MCF 10A (cell line): ENCODE measurements at regions not wholly inside any gene's neighbourhood (a gene's known extent, or its start where the extent isn't known, plus 50 kb on each side); places are given as distances from the start of the nearest gene placed in this dataset.

Source experiments
- BruUV-seq: library from RNA; stranded (reverse); fragments of 400-500 nt; replicated peaks from 2 replicates; lab custom pipeline; 2021; lab: Mats Ljungman, UMichigan
- CTCF ChIA-PET: fragments of 300-600 bp; sonication (Branson Sonifier 250); formaldehyde crosslinking; extraction: SDS; loops from one replicate; lab custom pipeline; 2021; ENCODE audit warnings: antibody characterized with exemption, inconsistent platforms; lab: Yijun Ruan, JAX
- POLR2A ChIA-PET: fragments of 300-600, 350-650 bp; sonication (Branson Sonifier 250); formaldehyde crosslinking; extraction: SDS; loops from one replicate; lab custom pipeline; 2020; ENCODE audit warnings: antibody characterized with exemption, inconsistent platforms; lab: Yijun Ruan, JAX
- DNase-seq: peaks from one replicate; pipeline ENCODE4 v3.0.0-alpha.2; 2018; ENCODE audit not compliant: unreplicated experiment
- H3K27ac Mint-ChIP-seq: one replicate; pipeline ENCODE4 v1.8.0; 2022; ENCODE audit warnings: mild to moderate bottlenecking, low read depth, mixed read lengths; ENCODE audit not compliant: unreplicated experiment
- H3K27me3 Mint-ChIP-seq: one replicate; pipeline ENCODE4 v1.8.0; 2022; ENCODE audit warnings: mixed read lengths; ENCODE audit not compliant: insufficient read depth, unreplicated experiment
- H3K36me3 Mint-ChIP-seq: one replicate; pipeline ENCODE4 v1.8.0; 2022; ENCODE audit warnings: mild to moderate bottlenecking, moderate library complexity, mixed read lengths; ENCODE audit not compliant: insufficient read depth, unreplicated experiment
- H3K4me1 Mint-ChIP-seq: one replicate; pipeline ENCODE4 v1.8.0; 2022; ENCODE audit warnings: mixed read lengths; ENCODE audit not compliant: insufficient read depth, unreplicated experiment
- H3K4me3 Mint-ChIP-seq: one replicate; pipeline ENCODE4 v1.8.0; 2022; ENCODE audit warnings: mild to moderate bottlenecking, moderate library complexity, mixed read lengths; ENCODE audit not compliant: unreplicated experiment
- H3K9me3 Mint-ChIP-seq: one replicate; pipeline ENCODE4 v1.8.0; 2022; ENCODE audit warnings: mixed read lengths; ENCODE audit not compliant: unreplicated experiment
- intact Hi-C: fragments of 100-400 bp; cut with micrococcal nuclease; formaldehyde crosslinking; loops from 2 replicates; pipeline ENCODE4 v1.14.1; 2022
- TF ChIP-seq, protein P1 (sequence below): fragments of 200-600 bp; IDR thresholded peaks from one replicate; pipeline ENCODE4 v1.8.0; 2022; ENCODE audit warnings: antibody characterized with exemption, mild to moderate bottlenecking; ENCODE audit not compliant: unreplicated experiment

DNA sequence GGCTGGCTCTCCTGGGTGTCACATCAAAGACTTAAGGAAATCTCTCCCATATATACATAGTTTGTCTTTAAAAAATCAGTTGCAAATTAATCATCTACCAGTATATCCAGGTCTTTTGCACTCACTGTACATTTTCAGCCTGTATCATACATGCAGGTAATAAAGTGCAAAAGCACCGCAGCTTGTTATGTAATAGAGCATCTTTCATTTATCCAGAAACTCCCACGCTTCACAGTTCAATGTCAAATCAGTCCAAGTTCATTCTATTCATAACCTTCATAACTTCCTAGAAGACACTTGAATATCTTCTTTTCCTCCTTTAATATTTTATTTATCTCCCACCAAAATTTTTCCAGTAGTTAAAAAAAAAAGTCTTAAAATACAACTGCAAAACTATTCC is 89.6 kb upstream of the KCTD1 start:
- no TSS peak for BruUV-seq
- Mint-ChIP-seq H3K9me3 (no peaks in the 10 kb centered on the region), H3K4me3 (no peak overlapping the region), H3K27ac (no peak overlapping the region), H3K27me3 (no peaks in the 10 kb centered on the region), H3K4me1 (no peaks in the 10 kb centered on the region), H3K36me3 (no peaks in the 10 kb centered on the region)
- intact Hi-C loops, result no loop called here
- DNase-seq, result no peak
- ChIA-PET CTCF (interaction anchor here (0.6 to 0.7 kb wide), 3 partner anchors 129 to 245 kb away, joined by 3 to 4 read pairs (median 3); no protein-coding TSS in a partner anchor), POLR2A (no interaction called here)
- TF ChIP-seq, protein P1, sequence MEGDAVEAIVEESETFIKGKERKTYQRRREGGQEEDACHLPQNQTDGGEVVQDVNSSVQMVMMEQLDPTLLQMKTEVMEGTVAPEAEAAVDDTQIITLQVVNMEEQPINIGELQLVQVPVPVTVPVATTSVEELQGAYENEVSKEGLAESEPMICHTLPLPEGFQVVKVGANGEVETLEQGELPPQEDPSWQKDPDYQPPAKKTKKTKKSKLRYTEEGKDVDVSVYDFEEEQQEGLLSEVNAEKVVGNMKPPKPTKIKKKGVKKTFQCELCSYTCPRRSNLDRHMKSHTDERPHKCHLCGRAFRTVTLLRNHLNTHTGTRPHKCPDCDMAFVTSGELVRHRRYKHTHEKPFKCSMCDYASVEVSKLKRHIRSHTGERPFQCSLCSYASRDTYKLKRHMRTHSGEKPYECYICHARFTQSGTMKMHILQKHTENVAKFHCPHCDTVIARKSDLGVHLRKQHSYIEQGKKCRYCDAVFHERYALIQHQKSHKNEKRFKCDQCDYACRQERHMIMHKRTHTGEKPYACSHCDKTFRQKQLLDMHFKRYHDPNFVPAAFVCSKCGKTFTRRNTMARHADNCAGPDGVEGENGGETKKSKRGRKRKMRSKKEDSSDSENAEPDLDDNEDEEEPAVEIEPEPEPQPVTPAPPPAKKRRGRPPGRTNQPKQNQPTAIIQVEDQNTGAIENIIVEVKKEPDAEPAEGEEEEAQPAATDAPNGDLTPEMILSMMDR, result no peak

DNA sequence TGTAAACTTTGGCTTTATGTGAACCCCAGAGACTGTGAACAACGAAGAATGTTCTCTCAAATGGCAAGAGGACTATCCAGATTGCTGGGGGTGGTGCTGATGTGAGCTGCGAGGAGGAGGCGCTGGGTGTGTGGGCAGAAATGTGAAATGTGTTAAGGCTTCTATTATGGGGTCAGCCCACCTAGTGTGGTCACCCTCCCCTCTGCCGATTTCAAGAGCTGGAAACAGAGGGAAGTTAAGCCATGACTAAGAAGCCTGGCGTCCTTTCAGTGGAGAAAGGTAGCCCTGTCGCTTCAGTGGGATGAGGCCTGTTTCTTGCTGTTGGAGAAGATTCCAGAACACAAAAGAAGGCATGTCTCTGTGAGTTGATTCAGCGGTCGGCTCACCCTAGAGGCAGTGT is 89.0 kb upstream of the KCTD1 start:
- no peak overlapping the region for H3K27ac Mint-ChIP-seq
- intact Hi-C loops, result no loop called here
- TF ChIP-seq, protein P1, result no peak
- no TSS peak for BruUV-seq
- no peaks in the 10 kb centered on the region for H3K36me3 Mint-ChIP-seq
- no peaks in the 10 kb centered on the region for H3K27me3 Mint-ChIP-seq
- ChIA-PET CTCF (no interaction called here), POLR2A (no interaction called here)
- no peak overlapping the region for H3K4me3 Mint-ChIP-seq
- no peak for DNase-seq
- H3K9me3 Mint-ChIP-seq, result no peaks in the 10 kb centered on the region
- H3K4me1 Mint-ChIP-seq, result no peaks in the 10 kb centered on the region

DNA sequence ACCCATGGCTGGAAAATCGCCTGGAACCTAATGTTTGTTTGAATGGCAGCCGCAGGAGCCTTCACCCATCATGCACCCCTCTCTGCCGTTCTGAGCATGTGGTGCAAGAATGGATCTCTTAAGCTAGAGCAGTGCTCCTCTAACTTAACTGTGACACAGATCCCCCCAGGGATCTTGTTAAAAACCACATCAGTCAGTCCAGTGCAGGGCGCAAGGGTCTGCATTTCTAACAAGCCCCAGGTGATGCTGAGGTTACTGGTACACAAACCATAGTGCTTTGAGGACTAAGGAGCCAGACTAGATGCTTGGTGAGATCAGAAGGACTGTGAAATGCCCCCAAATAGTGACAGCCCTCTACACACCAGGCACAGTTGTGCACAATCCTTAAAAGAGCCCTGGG is 87.1 kb upstream of the KCTD1 start:
- TF ChIP-seq, protein P1, result no peak
- CTCF ChIA-PET, result interaction anchor here (0.6 to 1.3 kb wide), 2 partner anchors 125 to 329 kb away, joined by 3 to 4 read pairs; no protein-coding TSS in a partner anchor
- intact Hi-C loops, result no loop called here
- no TSS peak for BruUV-seq
- Mint-ChIP-seq H3K27me3 (no peaks in the 10 kb centered on the region), H3K4me3 (no peak overlapping the region), H3K9me3 (no peaks in the 10 kb centered on the region), H3K36me3 (no peaks in the 10 kb centered on the region), H3K4me1 (no peaks in the 10 kb centered on the region), H3K27ac (no peak overlapping the region)
- no peak for DNase-seq
- POLR2A ChIA-PET, result no interaction called here

DNA sequence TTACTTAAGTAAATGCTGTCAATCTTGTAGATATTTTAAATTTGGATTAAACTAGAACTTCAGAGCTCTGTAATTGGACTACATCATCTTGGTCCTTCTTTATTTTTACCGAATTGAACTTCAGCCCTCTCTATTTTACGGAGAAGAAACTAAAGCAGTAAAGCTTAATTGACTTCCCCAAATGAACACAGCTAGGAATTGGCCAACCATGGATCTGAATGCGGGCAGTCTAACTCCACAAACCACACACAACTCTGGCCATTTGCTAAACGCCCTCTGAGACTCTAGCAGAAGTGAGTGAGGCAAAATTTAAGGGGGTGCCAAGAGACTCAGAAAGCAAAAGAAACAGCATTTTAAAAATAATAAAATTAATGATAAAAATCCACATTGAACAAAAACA is 86.3 kb upstream of the KCTD1 start:
- Mint-ChIP-seq H3K36me3 (no peaks in the 10 kb centered on the region), H3K27ac (no peak overlapping the region), H3K4me3 (no peak overlapping the region), H3K27me3 (no peaks in the 10 kb centered on the region), H3K9me3 (no peaks in the 10 kb centered on the region), H3K4me1 (no peaks in the 10 kb centered on the region)
- ChIA-PET CTCF (interaction anchor here (0.7 to 1.1 kb wide), 3 partner anchors 14 to 371 kb away, joined by 3 to 4 read pairs (median 3); no protein-coding TSS in a partner anchor), POLR2A (interaction anchor here (0.7 kb wide), 1 partner anchor 112 kb away, joined by 4 read pairs; no protein-coding TSS in a partner anchor)
- no peak for DNase-seq
- TF ChIP-seq, protein P1, result no peak
- no TSS peak for BruUV-seq
- intact Hi-C loops, result no loop called here
